ENCODE measurements at regions not wholly inside any gene's neighbourhood (a gene's known extent, or its start where the extent isn't known, plus 50 kb on each side); places are given as distances from the start of the nearest gene placed in this dataset.

DNA sequence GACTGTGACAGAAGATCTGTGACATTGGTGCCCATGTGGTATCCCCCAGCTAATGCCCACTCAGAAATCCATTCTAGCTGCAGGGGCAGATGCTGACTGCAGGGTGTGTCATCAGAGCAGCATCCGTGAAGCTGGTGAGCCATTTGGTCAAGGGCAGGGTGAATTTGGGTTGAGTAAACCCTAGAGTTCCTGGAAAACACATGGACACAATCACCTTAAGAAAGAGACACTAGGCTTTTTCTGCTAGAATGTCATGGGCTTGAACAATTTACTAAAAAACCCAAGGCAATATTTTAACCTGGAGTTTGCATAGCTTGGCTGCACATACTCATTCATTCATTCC, 100.0 kb downstream of the ADAMTS15 start:
- ATAC-seq, result no peak
- Histone ChIP-seq H3K27me3 (no peaks in the 10 kb centered on the region), H3K36me3 (no peaks in the 10 kb centered on the region), H3K27ac (no peak overlapping the region), H3K4me1 (peaks cover 0 to 13% (median 0%) of the 10 kb centered on the region in 9 donors), H3K9me3 (peaks cover 0 to 2% (median 0%) of the 10 kb centered on the region in 11 donors), H3K4me3 (no peak overlapping the region)
- DNase-seq, result no peak
- intact Hi-C loops (cut with DNase I), result no loop called here
- 86 to 100% methylated on average over 1 of the region's 1 CpG for WGBS, 2 donors
- TF ChIP-seq CTCF (IDR thresholded peaks at IDR 0.05), result no peak

DNA sequence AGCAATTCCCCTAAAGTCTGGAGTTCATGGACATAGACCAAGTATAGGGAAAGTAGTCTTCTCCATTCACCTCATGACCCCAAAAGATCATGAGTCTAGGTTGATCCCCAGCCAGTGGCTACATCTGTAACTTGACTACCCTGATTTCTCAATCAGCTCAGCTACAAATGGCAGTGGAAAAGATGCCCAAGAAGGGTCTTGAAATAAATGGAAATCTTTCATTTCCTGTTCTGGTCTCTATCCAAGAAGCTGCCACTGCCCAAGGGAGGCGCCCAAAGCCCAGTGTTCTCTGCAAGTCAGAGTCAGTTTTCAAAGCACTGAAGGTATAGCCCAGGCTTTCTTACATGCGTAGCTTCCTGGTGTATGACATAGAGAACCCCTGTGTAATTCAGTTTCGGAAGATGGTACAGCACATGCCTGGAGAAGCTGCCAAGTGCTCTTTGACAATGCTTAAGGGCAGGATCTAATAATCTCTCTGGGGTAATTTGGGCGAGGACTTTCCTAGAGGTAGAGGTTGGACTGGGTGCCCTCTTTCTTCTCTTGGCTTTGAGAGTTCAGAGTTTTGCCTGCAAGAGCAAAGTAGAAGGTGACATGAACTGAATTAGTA, 101.1 kb downstream of the ADAMTS15 start:
- Histone ChIP-seq H3K9me3 (no peaks in the 10 kb centered on the region), H3K4me1 (peaks cover 0 to 14% (median 2%) of the 10 kb centered on the region in 9 donors), H3K27me3 (no peaks in the 10 kb centered on the region), H3K27ac (no peak overlapping the region), H3K4me3 (no peak overlapping the region), H3K36me3 (no peaks in the 10 kb centered on the region)
- intact Hi-C loops (cut with DNase I), result no loop called here
- DNase-seq, result no peak
- TF ChIP-seq CTCF (IDR thresholded peaks at IDR 0.05), result no peak
- ATAC-seq, result no peak
- 82 to 96% methylated on average over 4 of the region's 4 CpGs for WGBS, 2 donors

GRCh38 chr11:130550150-130550549, 101.7 kb downstream of the ADAMTS15 start:
- ATAC-seq, result no peak
- H3K36me3 ChIP-seq, result no peaks in the 10 kb centered on the region
- no peak overlapping the region for H3K27ac ChIP-seq
- no peaks in the 10 kb centered on the region for H3K27me3 ChIP-seq
- WGBS, 2 donors, result 93 to 97% methylated on average over 3 of the region's 3 CpGs
- H3K4me1 ChIP-seq, result peaks cover 0 to 20% (median 2%) of the 10 kb centered on the region in 9 donors
- intact Hi-C loops (cut with DNase I), result no loop called here
- no peaks in the 10 kb centered on the region for H3K9me3 ChIP-seq
- no peak for TF ChIP-seq CTCF (IDR thresholded peaks at IDR 0.05)
- no peak for DNase-seq
- no peak overlapping the region for H3K4me3 ChIP-seq

DNA sequence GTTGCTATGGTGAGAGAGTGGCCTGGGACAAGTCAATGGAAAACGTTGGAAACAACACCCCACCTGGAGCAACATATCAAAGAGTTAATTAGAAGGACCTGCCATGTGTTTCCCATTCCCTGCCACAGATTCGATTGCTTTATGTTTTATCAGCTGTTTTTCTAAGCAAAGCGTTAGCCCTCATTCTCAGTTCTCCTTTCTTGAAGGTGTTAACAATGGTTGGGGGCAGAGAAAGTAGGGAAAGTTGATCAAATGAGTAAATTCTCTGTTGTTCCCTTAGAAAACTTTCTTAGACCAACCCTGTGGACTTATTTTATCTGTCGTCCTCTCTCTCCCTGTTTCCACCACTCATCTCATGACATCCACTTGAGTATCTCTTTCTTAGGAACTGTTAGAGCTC, 102.5 kb downstream of the ADAMTS15 start:
- 54 to 64% methylated on average over 4 of the region's 4 CpGs for WGBS, 2 donors

More for the DNA sequence above, 102.5 kb downstream of the ADAMTS15 start:
- Histone ChIP-seq H3K4me3 (no peak overlapping the region), H3K36me3 (no peaks in the 10 kb centered on the region), H3K27me3 (no peaks in the 10 kb centered on the region), H3K4me1 (peaks cover 0 to 28% (median 7%) of the 10 kb centered on the region in 9 donors), H3K27ac (no peak overlapping the region), H3K9me3 (no peaks in the 10 kb centered on the region)
- no peak for TF ChIP-seq CTCF (IDR thresholded peaks at IDR 0.05)
- no peak for ATAC-seq
- no peak for DNase-seq
- intact Hi-C loops (cut with DNase I), result no loop called here

Measured in heart right ventricle (tissue), 16 donors.